HepG2 (cell line): ENCODE measurements at regions not wholly inside any gene's neighbourhood (a gene's known extent, or its start where the extent isn't known, plus 50 kb on each side); places are given as distances from the start of the nearest gene placed in this dataset.

Source experiments
- ATAC-seq: fragments of 200-7000 bp; cut with Tn5 transposase; 3 replicates; pipeline ENCODE4 v1.9.1; 2020; ENCODE audit warnings: mild to moderate bottlenecking, moderate library complexity
- BruUV-seq: library from RNA; stranded (reverse); fragments of 400-500 nt; replicated peaks from 2 replicates; lab custom pipeline; 2021; lab: Mats Ljungman, UMichigan
- CTCF ChIA-PET: fragments of 300-600 bp; formaldehyde crosslinking; extraction: SDS; loops from one replicate; lab custom pipeline; 2021; ENCODE audit warnings: low total read pairs, inconsistent platforms, low intra/inter-chr PET ratio; lab: Yijun Ruan, JAX
- POLR2A ChIA-PET: fragments of 350-600 bp; sonication (Branson Sonifier 250); formaldehyde crosslinking; loops from one replicate; lab custom pipeline; 2020; ENCODE audit warnings: antibody characterized with exemption, inconsistent platforms; lab: Yijun Ruan, JAX
- DNase-seq: peaks from one replicate; pipeline ENCODE4 v3.0.0-alpha.2; 2015; ENCODE audit warnings: low spot score
- FAIRE-seq: peaks from 3 replicates; lab custom pipeline; 2011; peaks lifted over from hg19 to GRCh38; lab: Jason Lieb, UNC
- H2AFZ ChIP-seq: one replicate; pipeline ENCODE4 v1.6.1; 2011; ENCODE audit warnings: low read length, inconsistent platforms
- H3K27ac ChIP-seq: fragments of 300-600 bp; 3 replicates; pipeline ENCODE4 v1.8.0; 2011; ENCODE audit warnings: mixed run types, mild to moderate bottlenecking, mixed read lengths, low read length, inconsistent platforms; ENCODE audit not compliant: insufficient read depth; ENCODE audit errors: extremely low read length
- H3K27me3 ChIP-seq, 2 experiments: fragments of 200-600 bp in 1 of 2; 2 replicates in 1 of 2; 3 replicates in 1 of 2; pipeline versions ENCODE4 v1.6.0 to v1.8.0; 2011; ENCODE audit warnings: low read length in 2 of 2, mild to moderate bottlenecking in 2 of 2, moderate library complexity in 2 of 2, inconsistent platforms in 1 of 2; ENCODE audit not compliant: insufficient read depth in 2 of 2, control insufficient read depth in 1 of 2
- H3K36me3 ChIP-seq, 2 experiments: fragments of 200-600 bp in 1 of 2; replicated peaks in 1 of 2; 2 replicates in 1 of 2; 3 replicates in 1 of 2; pipeline versions ENCODE4 v1.5.1 to v1.8.0; 2011; ENCODE audit warnings: low read length in 2 of 2, inconsistent platforms in 1 of 2; ENCODE audit not compliant: insufficient read depth in 2 of 2, control insufficient read depth in 1 of 2
- H3K4me1 ChIP-seq: 2 replicates; pipeline ENCODE4 v1.5.1; 2012; ENCODE audit warnings: low read length, inconsistent platforms; ENCODE audit not compliant: insufficient read depth
- H3K4me2 ChIP-seq: 2 replicates; pipeline ENCODE4 v1.6.0; 2011; ENCODE audit warnings: low read depth, low read length, inconsistent platforms
- H3K4me3 ChIP-seq, 3 experiments: fragments of 200-600 bp in 1 of 3; sonication (generic), shearing (Covaris generic) in 1 of 3; replicated peaks in 1 of 3; 2 replicates each; pipeline ENCODE4 v1.5.1; 2011 to 2016; ENCODE audit warnings: low read length in 3 of 3, inconsistent platforms in 2 of 3, low read depth in 2 of 3, mild to moderate bottlenecking in 2 of 3, control low read depth in 1 of 3, mixed read lengths in 1 of 3; ENCODE audit not compliant: insufficient read depth in 1 of 3
- H3K79me2 ChIP-seq: one replicate; pipeline ENCODE4 v1.6.1; 2011; ENCODE audit warnings: low read length, inconsistent platforms; ENCODE audit not compliant: insufficient read depth
- H3K9ac ChIP-seq: 2 replicates; pipeline ENCODE4 v1.6.0; 2011; ENCODE audit warnings: mild to moderate bottlenecking, low read depth, low read length, inconsistent platforms; ENCODE audit not compliant: insufficient read depth
- H3K9me3 ChIP-seq: 2 replicates; pipeline ENCODE4 v1.5.1; 2012; ENCODE audit warnings: mild to moderate bottlenecking, low read length
- H4K20me1 ChIP-seq: 2 replicates; pipeline ENCODE4 v1.6.0; 2011; ENCODE audit warnings: inconsistent platforms, mild to moderate bottlenecking, low read length, moderate library complexity; ENCODE audit not compliant: insufficient read depth
- ATF6 ChIP-seq: sonication (generic); formaldehyde crosslinking; conservative IDR thresholded peaks from 2 replicates; pipeline ENCODE4 v1.4.0; 2020; ENCODE audit warnings: missing genetic modification reagents
- CAMTA2 ChIP-seq: sonication (generic); formaldehyde crosslinking; IDR thresholded peaks from 2 replicates; pipeline ENCODE4 v1.4.0; 2020; ENCODE audit warnings: mild to moderate bottlenecking, missing genetic modification reagents, borderline replicate concordance
- EHMT2 ChIP-seq: fragments of 200-600 bp; sonication (generic); IDR thresholded peaks from 2 replicates; pipeline ENCODE4 v1.7.0; 2017; ENCODE audit warnings: antibody characterized with exemption, low read depth, low read length, borderline replicate concordance
- EP300 ChIP-seq, 3 experiments: sonication (generic) in 1 of 3; formaldehyde crosslinking in 1 of 3; IDR thresholded peaks; 2 replicates each; pipeline versions ENCODE4 v1.5.1 to v1.6.1; 2011 to 2020; ENCODE audit warnings: low read depth in 2 of 3, low read length in 2 of 3, borderline replicate concordance in 1 of 3, improper control_type of control experiment in 1 of 3, mild to moderate bottlenecking in 1 of 3, missing genetic modification reagents in 1 of 3, moderate library complexity in 1 of 3
- HDAC1 ChIP-seq: sonication (generic); formaldehyde crosslinking; IDR thresholded peaks from 2 replicates; pipeline ENCODE4 v1.5.1; 2020; ENCODE audit warnings: mild to moderate bottlenecking, missing genetic modification reagents
- HES4 ChIP-seq: sonication (generic); formaldehyde crosslinking; IDR thresholded peaks from 2 replicates; pipeline ENCODE4 v1.9.0; 2021; ENCODE audit warnings: mild to moderate bottlenecking, missing genetic modification reagents, borderline replicate concordance
- SMYD3 ChIP-seq: sonication (generic); formaldehyde crosslinking; IDR thresholded peaks from 2 replicates; pipeline ENCODE4 v1.8.1; 2023; ENCODE audit warnings: mild to moderate bottlenecking, missing genetic modification reagents
- ZBTB3 ChIP-seq: sonication (generic); formaldehyde crosslinking; IDR thresholded peaks from 2 replicates; pipeline ENCODE4 v1.4.0; 2020; ENCODE audit warnings: low read depth, mild to moderate bottlenecking, moderate library complexity, missing genetic modification reagents, borderline replicate concordance
- ZNF337 ChIP-seq: sonication (generic); formaldehyde crosslinking; IDR thresholded peaks from 2 replicates; pipeline ENCODE4 v1.5.1; 2020; ENCODE audit warnings: missing genetic modification reagents, low read depth, mild to moderate bottlenecking, borderline replicate concordance
- ZNF704 ChIP-seq: sonication (generic); formaldehyde crosslinking; IDR thresholded peaks from 2 replicates; pipeline ENCODE4 v1.8.1; 2023; ENCODE audit warnings: mild to moderate bottlenecking, inconsistent platforms, moderate library complexity, missing genetic modification reagents, borderline replicate concordance
- WGBS: methylation state at CpG from one replicate; pipeline ENCODE4 v1.1.6; 2017; ENCODE audit warnings: low lambda C conversion rate; 5-methylcytosine and 5-hydroxymethylcytosine counted together
- in situ Hi-C: cut with HindIII; loops from 2 replicates; pipeline ENCODE4 v1.10.0; 2017; ENCODE audit warnings: low pct_unique_long_range_greater_than_20kb; ENCODE audit not compliant: extremely low pct_ligation_motif_present
- intact Hi-C: fragments of 100-400 bp; cut with micrococcal nuclease; formaldehyde crosslinking; loops from one replicate; pipeline ENCODE4 v1.10.0; 2022; ENCODE audit not compliant: unreplicated experiment
- TF ChIP-seq, protein P1 (sequence below): sonication (generic); formaldehyde crosslinking; IDR thresholded peaks from 2 replicates; pipeline ENCODE4 v1.4.0; 2020; ENCODE audit warnings: missing genetic modification reagents, low read depth, mild to moderate bottlenecking, borderline replicate concordance
- TF ChIP-seq, protein P2 (sequence below): sonication (generic); formaldehyde crosslinking; IDR thresholded peaks from 2 replicates; pipeline ENCODE4 v1.9.0; 2021; ENCODE audit warnings: mild to moderate bottlenecking, missing genetic modification reagents

GRCh38 chr3:194281306-194281705, 69.8 kb downstream of the CPN2 start:
- no TSS peak for BruUV-seq
- no peak overlapping the region for H3K4me2 ChIP-seq
- no peak overlapping the region for H3K27ac ChIP-seq
- in situ Hi-C loops, result no loop called here
- no peaks in the 10 kb centered on the region for H4K20me1 ChIP-seq
- 67% methylated on average over 3 of the region's 8 CpGs for WGBS
- peaks cover 4 to 81% of the 10 kb centered on the region in 2 experiments for H3K27me3 ChIP-seq
- no peak overlapping the region for H3K4me3 ChIP-seq
- H3K79me2 ChIP-seq, result no peaks in the 10 kb centered on the region
- intact Hi-C loops, result no loop called here
- no peaks in the 10 kb centered on the region for H3K36me3 ChIP-seq
- FAIRE-seq (no peak), DNase-seq (no peak), ATAC-seq (no peak)
- peaks cover 11% of the 10 kb centered on the region for H3K4me1 ChIP-seq
- POLR2A ChIA-PET, result no interaction called here
- no peak overlapping the region for H3K9ac ChIP-seq
- CTCF ChIA-PET, result no interaction called here
- H2AFZ ChIP-seq, result no peak overlapping the region
- H3K9me3 ChIP-seq, result no peaks in the 10 kb centered on the region
- no peak for TF ChIP-seq ZNF704 (CRISPR knock-in tag)
- TF ChIP-seq, protein P1, sequence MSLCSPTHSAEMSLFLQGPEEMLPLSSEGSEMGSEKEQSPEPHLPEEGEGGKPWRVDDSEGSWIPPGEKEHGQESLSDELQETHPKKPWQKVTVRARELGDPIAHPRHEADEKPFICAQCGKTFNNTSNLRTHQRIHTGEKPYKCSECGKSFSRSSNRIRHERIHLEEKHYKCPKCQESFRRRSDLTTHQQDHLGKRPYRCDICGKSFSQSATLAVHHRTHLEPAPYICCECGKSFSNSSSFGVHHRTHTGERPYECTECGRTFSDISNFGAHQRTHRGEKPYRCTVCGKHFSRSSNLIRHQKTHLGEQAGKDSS (CRISPR knock-in tag), result no peak
- TF ChIP-seq CAMTA2 (CRISPR knock-in tag), result no peak
- no peak for TF ChIP-seq EHMT2
- TF ChIP-seq, protein P2, sequence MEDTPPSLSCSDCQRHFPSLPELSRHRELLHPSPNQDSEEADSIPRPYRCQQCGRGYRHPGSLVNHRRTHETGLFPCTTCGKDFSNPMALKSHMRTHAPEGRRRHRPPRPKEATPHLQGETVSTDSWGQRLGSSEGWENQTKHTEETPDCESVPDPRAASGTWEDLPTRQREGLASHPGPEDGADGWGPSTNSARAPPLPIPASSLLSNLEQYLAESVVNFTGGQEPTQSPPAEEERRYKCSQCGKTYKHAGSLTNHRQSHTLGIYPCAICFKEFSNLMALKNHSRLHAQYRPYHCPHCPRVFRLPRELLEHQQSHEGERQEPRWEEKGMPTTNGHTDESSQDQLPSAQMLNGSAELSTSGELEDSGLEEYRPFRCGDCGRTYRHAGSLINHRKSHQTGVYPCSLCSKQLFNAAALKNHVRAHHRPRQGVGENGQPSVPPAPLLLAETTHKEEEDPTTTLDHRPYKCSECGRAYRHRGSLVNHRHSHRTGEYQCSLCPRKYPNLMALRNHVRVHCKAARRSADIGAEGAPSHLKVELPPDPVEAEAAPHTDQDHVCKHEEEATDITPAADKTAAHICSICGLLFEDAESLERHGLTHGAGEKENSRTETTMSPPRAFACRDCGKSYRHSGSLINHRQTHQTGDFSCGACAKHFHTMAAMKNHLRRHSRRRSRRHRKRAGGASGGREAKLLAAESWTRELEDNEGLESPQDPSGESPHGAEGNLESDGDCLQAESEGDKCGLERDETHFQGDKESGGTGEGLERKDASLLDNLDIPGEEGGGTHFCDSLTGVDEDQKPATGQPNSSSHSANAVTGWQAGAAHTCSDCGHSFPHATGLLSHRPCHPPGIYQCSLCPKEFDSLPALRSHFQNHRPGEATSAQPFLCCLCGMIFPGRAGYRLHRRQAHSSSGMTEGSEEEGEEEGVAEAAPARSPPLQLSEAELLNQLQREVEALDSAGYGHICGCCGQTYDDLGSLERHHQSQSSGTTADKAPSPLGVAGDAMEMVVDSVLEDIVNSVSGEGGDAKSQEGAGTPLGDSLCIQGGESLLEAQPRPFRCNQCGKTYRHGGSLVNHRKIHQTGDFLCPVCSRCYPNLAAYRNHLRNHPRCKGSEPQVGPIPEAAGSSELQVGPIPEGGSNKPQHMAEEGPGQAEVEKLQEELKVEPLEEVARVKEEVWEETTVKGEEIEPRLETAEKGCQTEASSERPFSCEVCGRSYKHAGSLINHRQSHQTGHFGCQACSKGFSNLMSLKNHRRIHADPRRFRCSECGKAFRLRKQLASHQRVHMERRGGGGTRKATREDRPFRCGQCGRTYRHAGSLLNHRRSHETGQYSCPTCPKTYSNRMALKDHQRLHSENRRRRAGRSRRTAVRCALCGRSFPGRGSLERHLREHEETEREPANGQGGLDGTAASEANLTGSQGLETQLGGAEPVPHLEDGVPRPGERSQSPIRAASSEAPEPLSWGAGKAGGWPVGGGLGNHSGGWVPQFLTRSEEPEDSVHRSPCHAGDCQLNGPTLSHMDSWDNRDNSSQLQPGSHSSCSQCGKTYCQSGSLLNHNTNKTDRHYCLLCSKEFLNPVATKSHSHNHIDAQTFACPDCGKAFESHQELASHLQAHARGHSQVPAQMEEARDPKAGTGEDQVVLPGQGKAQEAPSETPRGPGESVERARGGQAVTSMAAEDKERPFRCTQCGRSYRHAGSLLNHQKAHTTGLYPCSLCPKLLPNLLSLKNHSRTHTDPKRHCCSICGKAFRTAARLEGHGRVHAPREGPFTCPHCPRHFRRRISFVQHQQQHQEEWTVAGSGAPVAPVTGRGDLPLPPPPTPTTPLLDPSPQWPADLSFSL, result no peak
- TF ChIP-seq ZBTB3 (CRISPR knock-in tag), result no peak
- TF ChIP-seq SMYD3 (CRISPR knock-in tag), result no peak
- no peak for TF ChIP-seq EP300 (IDR thresholded peaks at IDR 0.05; ENCODE audit: low read depth in 2 of 2, low read length in 2 of 2)
- no peak for TF ChIP-seq EP300 (CRISPR knock-in tag; IDR thresholded peaks at IDR 0.05; ENCODE audit: borderline replicate concordance)
- no peak for TF ChIP-seq HDAC1 (CRISPR knock-in tag)
- no peak for TF ChIP-seq HES4 (CRISPR knock-in tag)
- no peak for TF ChIP-seq ATF6 (CRISPR knock-in tag)
- no peak for TF ChIP-seq ZNF337 (CRISPR knock-in tag)
